ENCODE measurements at regions not wholly inside any gene's neighbourhood (a gene's known extent, or its start where the extent isn't known, plus 50 kb on each side); places are given as distances from the start of the nearest gene placed in this dataset.

DNA sequence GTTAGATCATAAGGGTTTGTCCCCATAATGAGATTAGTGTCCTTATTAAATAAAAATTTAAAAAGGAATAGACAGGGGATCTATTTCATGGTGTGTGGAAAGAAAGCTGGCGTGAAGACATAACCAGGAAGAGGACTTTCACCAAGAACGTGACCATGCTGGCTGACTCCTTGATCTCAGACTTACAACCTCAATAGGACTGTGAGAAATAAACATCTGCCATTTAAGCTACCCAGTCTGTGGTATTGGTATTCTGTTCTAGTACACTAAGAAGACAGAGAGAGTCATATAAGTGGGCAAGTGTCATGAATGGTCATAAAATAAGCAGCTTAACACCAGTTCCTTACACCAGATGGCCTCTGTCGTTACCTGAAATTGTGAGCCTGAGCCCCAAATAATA lies 259.4 kb upstream of the CCNG1 start:
- no peak overlapping the region for H3K4me3 Mint-ChIP-seq
- Histone ChIP-seq H3K4me1 (ENCODE audit: insufficient read depth, low read length) (peaks cover 3% of the 10 kb centered on the region; the same call in 1 of the 2 replicates), H3K23ac (ENCODE audit: insufficient read length, low read depth, low read length) (no peak overlapping the region), H3K14ac (ENCODE audit: insufficient read depth, low read length) (no peak overlapping the region), H2AFZ (ENCODE audit: low read length) (no peak overlapping the region), H3K27me3 (ENCODE audit: insufficient read depth, low read length) (no peaks in the 10 kb centered on the region), H3K18ac (ENCODE audit: insufficient read length, low read depth, low read length) (no peak overlapping the region), H2BK20ac (ENCODE audit: low read depth, low read length, poor library complexity, severe bottlenecking) (no peak overlapping the region), H3K9me3 (ENCODE audit: control insufficient read depth, low read depth, low read length) (no peaks in the 10 kb centered on the region), H3K56ac (ENCODE audit: insufficient read length, low read depth, low read length) (no peak overlapping the region), H3K4ac (ENCODE audit: low read depth, low read length) (no peak overlapping the region), H2BK120ac (ENCODE audit: low read depth, low read length, poor library complexity, severe bottlenecking) (no peak overlapping the region), H2AK5ac (ENCODE audit: insufficient read length, low read length) (no peak overlapping the region), H2BK5ac (ENCODE audit: insufficient read length, low read length) (no peak overlapping the region), H4K20me1 (ENCODE audit: control insufficient read depth, insufficient read depth, insufficient read length) (no peaks in the 10 kb centered on the region), H3K23me2 (ENCODE audit: insufficient read length, low read depth, low read length, poor library complexity, severe bottlenecking) (no peaks in the 10 kb centered on the region), H3K4me2 (ENCODE audit: insufficient read depth, insufficient read length, low read length) (no peak overlapping the region), H2BK12ac (ENCODE audit: insufficient read length, low read depth, low read length) (no peak overlapping the region), H2BK15ac (ENCODE audit: low read depth, low read length) (no peak overlapping the region), H3K79me1 (ENCODE audit: insufficient read depth, low read depth, low read length, poor library complexity, severe bottlenecking) (no peaks in the 10 kb centered on the region), H4K5ac (ENCODE audit: insufficient read length, low read depth, low read length) (no peak overlapping the region), H3K79me2 (ENCODE audit: insufficient read depth, low read length) (no peaks in the 10 kb centered on the region), H3K27ac (ENCODE audit: insufficient read length, low read depth, low read length) (no peak overlapping the region), H3K9ac (ENCODE audit: extremely low read depth, insufficient read length, low read length) (no peak overlapping the region), H3T11ph (ENCODE audit: low read length) (no peak overlapping the region), H4K91ac (ENCODE audit: insufficient read length, low read depth, low read length) (no peak overlapping the region), H4K8ac (replicated peaks; ENCODE audit: insufficient read length, low read depth, low read length) (no peak overlapping the region)
- peaks cover 14 to 24% of the 10 kb centered on the region in 2 experiments for H3K4me1 Mint-ChIP-seq
- no peaks in the 10 kb centered on the region for H3K27me3 Mint-ChIP-seq (ENCODE audit: low read depth)
- TF ChIP-seq, protein P1, sequence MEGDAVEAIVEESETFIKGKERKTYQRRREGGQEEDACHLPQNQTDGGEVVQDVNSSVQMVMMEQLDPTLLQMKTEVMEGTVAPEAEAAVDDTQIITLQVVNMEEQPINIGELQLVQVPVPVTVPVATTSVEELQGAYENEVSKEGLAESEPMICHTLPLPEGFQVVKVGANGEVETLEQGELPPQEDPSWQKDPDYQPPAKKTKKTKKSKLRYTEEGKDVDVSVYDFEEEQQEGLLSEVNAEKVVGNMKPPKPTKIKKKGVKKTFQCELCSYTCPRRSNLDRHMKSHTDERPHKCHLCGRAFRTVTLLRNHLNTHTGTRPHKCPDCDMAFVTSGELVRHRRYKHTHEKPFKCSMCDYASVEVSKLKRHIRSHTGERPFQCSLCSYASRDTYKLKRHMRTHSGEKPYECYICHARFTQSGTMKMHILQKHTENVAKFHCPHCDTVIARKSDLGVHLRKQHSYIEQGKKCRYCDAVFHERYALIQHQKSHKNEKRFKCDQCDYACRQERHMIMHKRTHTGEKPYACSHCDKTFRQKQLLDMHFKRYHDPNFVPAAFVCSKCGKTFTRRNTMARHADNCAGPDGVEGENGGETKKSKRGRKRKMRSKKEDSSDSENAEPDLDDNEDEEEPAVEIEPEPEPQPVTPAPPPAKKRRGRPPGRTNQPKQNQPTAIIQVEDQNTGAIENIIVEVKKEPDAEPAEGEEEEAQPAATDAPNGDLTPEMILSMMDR (conservative IDR thresholded peaks at IDR 0.05): no peak
- no peak for DNase-seq
- no CpG with 5 or more reads among the region's 3 CpGs for WGBS (ENCODE audit: extremely low coverage, insufficient read length, low lambda C conversion rate)
- no peaks in the 10 kb centered on the region for H3K36me3 Mint-ChIP-seq (ENCODE audit: insufficient read depth in 1 of 3, low read depth in 3 of 3)
- no peaks in the 10 kb centered on the region for H3K9me3 Mint-ChIP-seq
- 0 out of 7 replicates have a peak overlapping the region, but pooled peaks of 1 of the 3 experiments have one; percentile 23 for H3K27ac Mint-ChIP-seq
